Glutamatergic neuron (in vitro differentiated cells): ENCODE measurements at regions not wholly inside any gene's neighbourhood (a gene's known extent, or its start where the extent isn't known, plus 50 kb on each side); places are given as distances from the start of the nearest gene placed in this dataset.

Experiments
- DNase-seq: peaks from one replicate; pipeline ENCODE4 v3.0.0; 2022
- H3K27ac Mint-ChIP-seq: one replicate; pipeline ENCODE4 v1.8.0; 2020; ENCODE audit warnings: mild to moderate bottlenecking, mixed read lengths, inconsistent platforms; ENCODE audit not compliant: unreplicated experiment
- H3K27me3 Mint-ChIP-seq: one replicate; pipeline ENCODE4 v1.8.0; 2020; ENCODE audit warnings: mild to moderate bottlenecking, moderate library complexity, mixed read lengths, inconsistent platforms; ENCODE audit not compliant: unreplicated experiment
- H3K36me3 Mint-ChIP-seq: one replicate; pipeline ENCODE4 v1.8.0; 2020; ENCODE audit warnings: mild to moderate bottlenecking, mixed read lengths, inconsistent platforms; ENCODE audit not compliant: unreplicated experiment
- H3K4me1 Mint-ChIP-seq: one replicate; pipeline ENCODE4 v1.8.0; 2020; ENCODE audit warnings: mild to moderate bottlenecking, low read depth, mixed read lengths, inconsistent platforms; ENCODE audit not compliant: unreplicated experiment
- H3K4me3 Mint-ChIP-seq: one replicate; pipeline ENCODE4 v1.8.0; 2020; ENCODE audit warnings: mild to moderate bottlenecking, mixed read lengths, inconsistent platforms; ENCODE audit not compliant: unreplicated experiment
- H3K9me3 Mint-ChIP-seq: one replicate; pipeline ENCODE4 v1.8.0; 2020; ENCODE audit warnings: mild to moderate bottlenecking, moderate library complexity, mixed read lengths, inconsistent platforms; ENCODE audit not compliant: unreplicated experiment
- CTCF ChIP-seq: fragments of 200-600 bp; sonication (generic); IDR thresholded peaks from one replicate; pipeline ENCODE4 v1.5.0; 2021; ENCODE audit not compliant: partially characterized antibody, unreplicated experiment

GRCh38 chr2:106703161-106703560 lies 182.8 kb downstream of the ST6GAL2 start:
- Mint-ChIP-seq H3K4me3 (no peak overlapping the region), H3K9me3 (peaks cover 3% of the 10 kb centered on the region), H3K27me3 (peaks cover 2% of the 10 kb centered on the region), H3K4me1 (peaks cover 4% of the 10 kb centered on the region), H3K27ac (no peak overlapping the region), H3K36me3 (no peaks in the 10 kb centered on the region)
- no peak for TF ChIP-seq CTCF
- DNase-seq, result no peak

DNA sequence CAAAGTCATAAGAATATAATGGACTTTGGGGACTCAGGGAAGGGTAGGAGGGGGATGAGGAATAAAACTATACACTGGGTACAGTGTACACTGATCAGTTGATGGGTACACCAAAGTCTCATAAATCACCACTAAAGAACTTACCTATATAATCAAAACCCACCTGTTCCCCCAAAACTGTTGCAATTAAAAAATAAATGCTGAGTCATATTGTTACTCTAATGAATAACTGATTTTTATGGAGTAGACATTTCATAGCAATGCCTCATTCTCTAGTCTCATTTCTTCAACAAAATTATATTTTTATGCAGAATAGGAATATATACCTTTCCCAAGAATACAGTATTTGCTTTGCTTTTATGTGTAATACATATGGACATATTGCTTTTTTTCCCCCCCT lies 181.2 kb downstream of the ST6GAL2 start:
- TF ChIP-seq CTCF, result no peak
- no peak for DNase-seq
- Mint-ChIP-seq H3K27me3 (peaks cover 2% of the 10 kb centered on the region), H3K9me3 (peaks cover 3% of the 10 kb centered on the region), H3K27ac (no peak overlapping the region), H3K4me1 (peaks cover 4% of the 10 kb centered on the region), H3K36me3 (no peaks in the 10 kb centered on the region), H3K4me3 (no peak overlapping the region)

- no peak overlapping the region for H3K27ac Mint-ChIP-seq
- no peak for TF ChIP-seq CTCF
- H3K4me3 Mint-ChIP-seq, result no peak overlapping the region
- peaks cover 4% of the 10 kb centered on the region for H3K4me1 Mint-ChIP-seq
- H3K9me3 Mint-ChIP-seq, result no peaks in the 10 kb centered on the region
- DNase-seq, result no peak
- no peaks in the 10 kb centered on the region for H3K27me3 Mint-ChIP-seq
- no peaks in the 10 kb centered on the region for H3K36me3 Mint-ChIP-seq
Measured at GRCh38 chr2:106705877-106706276, 180.1 kb downstream of the ST6GAL2 start.

DNA sequence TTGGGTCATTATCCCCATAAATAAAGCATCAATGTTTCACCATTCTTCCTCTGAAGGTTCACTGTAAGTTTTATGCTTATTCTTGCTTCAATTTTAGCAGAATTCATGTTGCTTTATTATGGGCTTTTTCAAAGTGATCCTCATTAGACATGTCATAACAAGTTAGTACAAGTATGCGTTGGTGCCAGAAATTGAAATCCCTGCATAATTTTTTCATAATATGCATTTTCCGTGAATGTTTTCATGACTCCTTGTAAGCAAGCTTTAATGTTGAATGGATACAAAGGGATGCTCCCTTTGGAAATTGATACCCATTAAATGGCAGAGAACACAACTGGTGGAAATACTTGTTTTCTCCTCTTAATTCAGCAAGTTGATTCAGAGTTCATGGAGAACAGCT lies 179.7 kb downstream of the ST6GAL2 start:
- Mint-ChIP-seq H3K4me1 (peaks cover 4% of the 10 kb centered on the region), H3K4me3 (no peak overlapping the region), H3K36me3 (no peaks in the 10 kb centered on the region), H3K9me3 (no peaks in the 10 kb centered on the region), H3K27me3 (no peaks in the 10 kb centered on the region), H3K27ac (no peak overlapping the region)
- TF ChIP-seq CTCF, result no peak
- DNase-seq, result no peak

GRCh38 chr2:106708209-106708608 lies 177.8 kb downstream of the ST6GAL2 start:
- no peak for DNase-seq
- no peak for TF ChIP-seq CTCF
- H3K27me3 Mint-ChIP-seq, result no peaks in the 10 kb centered on the region
- H3K4me3 Mint-ChIP-seq, result no peak overlapping the region
- H3K4me1 Mint-ChIP-seq, result no peaks in the 10 kb centered on the region
- H3K36me3 Mint-ChIP-seq, result peaks cover 8% of the 10 kb centered on the region
- H3K27ac Mint-ChIP-seq, result no peak overlapping the region
- H3K9me3 Mint-ChIP-seq, result peaks cover 7% of the 10 kb centered on the region
